IPS-20b (cell line): ENCODE measurements at regions not wholly inside any gene's neighbourhood (a gene's known extent, or its start where the extent isn't known, plus 50 kb on each side); places are given as distances from the start of the nearest gene placed in this dataset.

ENCODE experiments used
- H3K27ac ChIP-seq: one replicate; pipeline ENCODE4 v1.5.1; 2013; ENCODE audit warnings: low read length
- H3K27me3 ChIP-seq: 2 replicates; pipeline ENCODE4 v1.6.1; 2013; ENCODE audit warnings: mild to moderate bottlenecking, low read length, inconsistent platforms; ENCODE audit not compliant: insufficient read depth
- H3K36me3 ChIP-seq: 2 replicates; pipeline ENCODE4 v1.6.1; 2013; ENCODE audit warnings: low read depth, mild to moderate bottlenecking, inconsistent platforms, low read length, moderate library complexity; ENCODE audit not compliant: insufficient read depth
- H3K4me1 ChIP-seq: 2 replicates; pipeline ENCODE4 v1.6.1; 2013; ENCODE audit warnings: mild to moderate bottlenecking, control low read depth, inconsistent platforms, low read length, moderate library complexity; ENCODE audit not compliant: insufficient read depth
- H3K4me3 ChIP-seq: 2 replicates; pipeline ENCODE4 v1.5.1; 2013; ENCODE audit warnings: mild to moderate bottlenecking, low read length, inconsistent platforms
- H3K9ac ChIP-seq: 2 replicates; pipeline ENCODE4 v1.6.1; 2013; ENCODE audit warnings: low read depth, mild to moderate bottlenecking, inconsistent platforms, low read length, moderate library complexity
- H3K9me3 ChIP-seq: 2 replicates; pipeline ENCODE4 v1.6.1; 2013; ENCODE audit warnings: mild to moderate bottlenecking, low read depth, low read length, inconsistent platforms; ENCODE audit not compliant: insufficient read depth

DNA sequence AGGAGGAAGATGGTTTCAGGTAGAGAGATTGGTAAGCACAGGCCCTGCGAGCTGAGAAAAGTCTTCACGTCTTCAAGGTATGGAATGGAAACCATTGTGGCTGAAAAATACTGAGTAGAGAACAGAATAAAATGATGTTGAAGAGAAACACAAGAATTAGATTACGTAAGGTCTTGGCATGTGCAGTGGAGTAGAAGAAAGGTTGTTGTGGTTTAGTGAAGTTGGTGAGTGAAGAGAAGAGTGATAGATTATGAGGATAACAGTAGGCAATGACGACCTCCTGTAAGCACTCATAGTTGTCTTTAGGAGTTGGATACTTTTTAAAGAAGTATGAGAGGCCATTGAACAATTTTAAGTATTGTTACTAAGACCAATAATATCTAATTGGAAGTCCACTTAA, 642.6 kb downstream of the PCDH7 start:
- no peak overlapping the region for H3K4me3 ChIP-seq
- H3K4me1 ChIP-seq, result no peaks in the 10 kb centered on the region
- no peak overlapping the region for H3K27ac ChIP-seq
- no peaks in the 10 kb centered on the region for H3K36me3 ChIP-seq
- H3K9me3 ChIP-seq, result no peaks in the 10 kb centered on the region
- no peaks in the 10 kb centered on the region for H3K27me3 ChIP-seq
- H3K9ac ChIP-seq, result no peak overlapping the region

- H3K9me3 ChIP-seq, result no peaks in the 10 kb centered on the region
- H3K9ac ChIP-seq, result no peak overlapping the region
Measured at GRCh38 chr4:31365006-31365690, 645.0 kb downstream of the PCDH7 start.

DNA sequence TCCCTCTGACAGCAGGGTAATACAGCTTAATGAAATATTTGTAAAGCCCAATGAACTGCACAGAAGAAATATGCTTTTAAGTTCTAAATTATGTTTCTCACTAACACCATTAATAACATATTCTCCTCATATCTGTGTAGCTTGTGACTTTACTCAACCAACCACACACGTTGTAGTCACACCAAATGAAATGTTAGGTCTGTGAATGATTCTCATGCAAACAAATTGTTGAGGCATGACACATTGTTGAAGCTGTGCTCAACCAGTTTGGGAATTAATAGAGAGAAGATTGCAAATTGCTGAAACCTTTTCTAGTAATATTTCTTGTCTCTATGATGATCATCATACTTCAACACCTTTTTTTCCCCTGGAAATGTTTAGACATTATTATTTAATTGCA, 645.9 kb downstream of the PCDH7 start:
- Histone ChIP-seq H3K27me3 (no peaks in the 10 kb centered on the region), H3K4me3 (no peak overlapping the region), H3K27ac (no peak overlapping the region), H3K4me1 (no peaks in the 10 kb centered on the region), H3K36me3 (no peaks in the 10 kb centered on the region), H3K9me3 (no peaks in the 10 kb centered on the region), H3K9ac (no peak overlapping the region)

More at GRCh38 chr4:31365006-31365690, 645.0 kb downstream of the PCDH7 start:
- Histone ChIP-seq H3K27ac (no peak overlapping the region), H3K36me3 (no peaks in the 10 kb centered on the region), H3K27me3 (no peaks in the 10 kb centered on the region), H3K4me3 (no peak overlapping the region), H3K4me1 (no peaks in the 10 kb centered on the region)

GRCh38 chr4:31370866-31371465, 650.8 kb downstream of the PCDH7 start:
- Histone ChIP-seq H3K27me3 (no peaks in the 10 kb centered on the region), H3K4me1 (no peaks in the 10 kb centered on the region), H3K4me3 (no peak overlapping the region), H3K36me3 (no peaks in the 10 kb centered on the region), H3K9me3 (no peaks in the 10 kb centered on the region), H3K27ac (no peak overlapping the region), H3K9ac (no peak overlapping the region)

DNA sequence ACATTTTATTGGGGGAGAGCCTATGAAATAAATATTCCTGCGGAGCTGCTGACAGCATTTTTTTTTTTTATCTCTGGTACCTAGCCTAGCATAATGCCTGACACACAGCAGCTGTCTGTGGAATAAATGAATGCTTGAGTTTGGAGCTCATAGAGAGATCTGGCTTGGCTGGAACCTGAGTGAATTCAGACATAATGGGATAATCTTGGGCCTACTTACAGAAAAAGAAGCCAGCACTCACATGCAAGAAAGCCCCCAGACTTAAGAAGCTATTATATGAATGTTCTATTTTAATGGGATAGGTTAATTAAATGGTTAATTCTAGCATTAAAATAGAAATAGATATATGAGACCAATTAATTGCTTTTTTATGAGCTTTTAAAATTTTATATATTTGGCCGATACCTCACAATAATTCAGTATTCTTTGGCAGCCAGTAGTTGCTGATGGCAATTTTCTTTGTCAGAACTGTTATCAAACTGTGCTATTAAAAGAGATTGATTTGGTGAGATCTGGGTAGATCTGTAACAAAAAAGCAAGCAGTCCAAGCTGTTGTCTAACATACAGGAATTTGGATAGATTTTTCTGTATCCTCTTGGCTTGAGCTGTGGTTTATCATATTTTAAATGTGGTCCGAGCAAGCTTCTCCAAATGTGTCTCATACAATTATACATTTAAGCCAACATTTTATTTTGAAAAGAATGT, 654.2 kb downstream of the PCDH7 start:
- Histone ChIP-seq H3K4me3 (no peak overlapping the region), H3K4me1 (no peaks in the 10 kb centered on the region), H3K9ac (no peak overlapping the region), H3K9me3 (no peaks in the 10 kb centered on the region), H3K27ac (no peak overlapping the region), H3K27me3 (no peaks in the 10 kb centered on the region), H3K36me3 (no peaks in the 10 kb centered on the region)

- H3K27ac ChIP-seq, result no peak overlapping the region
- H3K27me3 ChIP-seq, result no peaks in the 10 kb centered on the region
- H3K4me1 ChIP-seq, result no peaks in the 10 kb centered on the region
- no peaks in the 10 kb centered on the region for H3K36me3 ChIP-seq
- no peak overlapping the region for H3K4me3 ChIP-seq
- H3K9ac ChIP-seq, result no peak overlapping the region
- H3K9me3 ChIP-seq, result no peaks in the 10 kb centered on the region
Measured at GRCh38 chr4:31375936-31376335, 655.8 kb downstream of the PCDH7 start.

DNA sequence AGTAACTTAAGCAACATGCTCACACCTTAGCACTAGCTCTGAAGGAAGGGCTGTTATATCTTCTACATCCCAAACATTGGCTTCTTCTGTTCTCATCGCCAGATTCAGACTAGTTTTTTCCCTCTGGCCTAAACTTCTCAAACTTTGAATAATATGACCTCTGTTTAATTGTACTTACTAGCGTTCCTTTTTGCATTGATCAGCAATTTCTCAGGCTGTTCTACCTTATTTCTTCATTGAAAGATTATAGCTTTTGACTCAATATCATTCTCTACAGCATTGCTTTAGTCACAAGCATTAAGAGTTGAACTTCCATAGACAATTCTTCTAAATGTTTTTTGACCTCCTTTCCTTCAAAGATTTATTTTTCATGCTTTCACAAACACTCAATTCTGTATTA, 659.2 kb downstream of the PCDH7 start:
- H3K9ac ChIP-seq, result no peak overlapping the region

DNA sequence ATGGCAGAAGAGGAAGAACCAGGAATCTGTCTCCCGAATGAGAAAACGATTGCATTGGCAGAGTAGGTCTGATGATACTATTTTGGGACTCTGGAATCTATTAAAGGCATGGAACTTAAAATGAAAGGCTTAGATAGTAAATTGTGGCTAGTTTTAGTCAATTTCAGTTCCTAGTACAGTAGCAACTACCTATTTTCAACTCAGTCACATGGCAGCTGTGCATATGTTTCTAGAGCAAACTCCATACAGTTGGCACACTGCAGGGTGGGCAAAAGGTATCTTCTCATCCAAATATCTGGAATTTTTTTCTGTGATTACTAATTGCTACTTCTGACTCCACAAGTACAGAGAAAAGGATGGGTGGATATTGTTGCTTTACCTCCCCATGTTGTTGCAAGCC, 663.6 kb downstream of the PCDH7 start:
- H3K27me3 ChIP-seq, result no peaks in the 10 kb centered on the region
- no peaks in the 10 kb centered on the region for H3K36me3 ChIP-seq
- no peaks in the 10 kb centered on the region for H3K4me1 ChIP-seq
- H3K27ac ChIP-seq, result no peak overlapping the region
- no peaks in the 10 kb centered on the region for H3K9me3 ChIP-seq
- no peak overlapping the region for H3K4me3 ChIP-seq
- no peak overlapping the region for H3K9ac ChIP-seq

More for the DNA sequence above, 659.2 kb downstream of the PCDH7 start:
- Histone ChIP-seq H3K27ac (no peak overlapping the region), H3K9me3 (no peaks in the 10 kb centered on the region), H3K36me3 (no peaks in the 10 kb centered on the region), H3K27me3 (no peaks in the 10 kb centered on the region), H3K4me3 (no peak overlapping the region), H3K4me1 (no peaks in the 10 kb centered on the region)

- H3K9ac ChIP-seq, result no peak overlapping the region
- H3K9me3 ChIP-seq, result no peaks in the 10 kb centered on the region
- H3K27me3 ChIP-seq, result no peaks in the 10 kb centered on the region
- no peak overlapping the region for H3K27ac ChIP-seq
- no peaks in the 10 kb centered on the region for H3K36me3 ChIP-seq
- H3K4me1 ChIP-seq, result no peaks in the 10 kb centered on the region
- H3K4me3 ChIP-seq, result no peak overlapping the region
Measured at GRCh38 chr4:31390849-31391248, 670.7 kb downstream of the PCDH7 start.

- H3K4me1 ChIP-seq, result no peaks in the 10 kb centered on the region
- H3K4me3 ChIP-seq, result no peak overlapping the region
- no peaks in the 10 kb centered on the region for H3K36me3 ChIP-seq
- H3K9ac ChIP-seq, result no peak overlapping the region
- no peak overlapping the region for H3K27ac ChIP-seq
- no peaks in the 10 kb centered on the region for H3K9me3 ChIP-seq
- H3K27me3 ChIP-seq, result no peaks in the 10 kb centered on the region
Measured at GRCh38 chr4:31391976-31392375, 671.8 kb downstream of the PCDH7 start.

- Histone ChIP-seq H3K9ac (no peak overlapping the region), H3K36me3 (no peaks in the 10 kb centered on the region), H3K4me3 (no peak overlapping the region), H3K27ac (no peak overlapping the region), H3K4me1 (no peaks in the 10 kb centered on the region), H3K27me3 (no peaks in the 10 kb centered on the region), H3K9me3 (no peaks in the 10 kb centered on the region)
Measured at GRCh38 chr4:31392923-31393322, 672.8 kb downstream of the PCDH7 start.

- Histone ChIP-seq H3K4me3 (no peak overlapping the region), H3K27me3 (no peaks in the 10 kb centered on the region), H3K4me1 (no peaks in the 10 kb centered on the region), H3K27ac (no peak overlapping the region), H3K9ac (no peak overlapping the region), H3K36me3 (no peaks in the 10 kb centered on the region), H3K9me3 (no peaks in the 10 kb centered on the region)
Measured at GRCh38 chr4:31408121-31408520, 688.0 kb downstream of the PCDH7 start.
